Transverse colon (tissue), 3 donors: ENCODE measurements at regions not wholly inside any gene's neighbourhood (a gene's known extent, or its start where the extent isn't known, plus 50 kb on each side); places are given as distances from the start of the nearest gene placed in this dataset.

Experiments
- CTCF ChIP-seq, 5 experiments: fragments of 200-600 bp in 3 of 5; fragments of 450-650 bp in 2 of 5; sonication (generic) in 3 of 5; IDR thresholded peaks; 1 replicate in 2 of 5; 2 replicates in 3 of 5; pipeline ENCODE4 v1.5.1; 2016 to 2017; ENCODE audit warnings: antibody characterized with exemption in 5 of 5, inconsistent platforms in 3 of 5, mild to moderate bottlenecking in 2 of 5, moderate library complexity in 1 of 5
- EP300 ChIP-seq: sonication (generic); formaldehyde crosslinking; IDR thresholded peaks from one replicate; pipeline ENCODE4 v1.6.1; 2017; ENCODE audit warnings: antibody characterized with exemption, low read depth

GRCh38 chr2:21930226-21930625, 806.5 kb downstream of the TDRD15 start:
- no peak for TF ChIP-seq CTCF (IDR thresholded peaks at IDR 0.05)
- TF ChIP-seq EP300 = no peak
